ENCODE measurements at regions not wholly inside any gene's neighbourhood (a gene's known extent, or its start where the extent isn't known, plus 50 kb on each side); places are given as distances from the start of the nearest gene placed in this dataset.

- TF ChIP-seq TFE3 (CRISPR knock-in tag; IDR thresholded peaks at IDR 0.05): no peak
- no peak for TF ChIP-seq POLR2A (conservative IDR thresholded peaks at IDR 0.05)
- TF ChIP-seq SMARCA5 (IDR thresholded peaks at IDR 0.05): no peak
Measured at GRCh38 chr9:105005186-105005585, 77.2 kb upstream of the ABCA1 start.

Measured in K562 (cell line).